ENCODE measurements at regions not wholly inside any gene's neighbourhood (a gene's known extent, or its start where the extent isn't known, plus 50 kb on each side); places are given as distances from the start of the nearest gene placed in this dataset.
"Not testable (repeated sequence)": the region's sequence is repeated elsewhere in the genome, so short reads cannot be mapped to it uniquely, and the experiment has no call there.

DNA sequence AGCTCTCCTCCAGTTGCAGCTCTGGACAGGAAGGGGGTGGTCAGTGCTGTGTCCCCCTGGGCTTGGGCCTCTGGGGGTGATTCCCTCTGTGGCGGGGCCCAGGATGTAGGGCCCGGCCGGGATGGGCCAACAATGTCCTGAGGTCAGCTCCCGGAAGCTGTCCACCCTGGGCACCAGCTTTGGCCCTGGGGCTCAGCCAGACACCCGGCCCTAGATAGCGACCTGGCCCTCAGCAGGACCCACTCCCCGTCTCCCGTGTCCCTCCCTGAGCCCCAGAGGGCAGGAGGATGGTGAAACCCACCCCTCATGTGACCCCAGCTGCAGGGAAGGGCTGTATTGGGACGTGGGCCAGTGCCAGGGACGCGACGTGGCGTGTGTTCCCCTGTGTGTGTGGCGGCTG lies 96.8 kb downstream of the TMEM121 start:
- DNase-seq: not testable (repeated sequence)

- not testable (repeated sequence) for DNase-seq
Measured at GRCh38 chr14:105624346-105624745, 98.0 kb downstream of the TMEM121 start.

DNA sequence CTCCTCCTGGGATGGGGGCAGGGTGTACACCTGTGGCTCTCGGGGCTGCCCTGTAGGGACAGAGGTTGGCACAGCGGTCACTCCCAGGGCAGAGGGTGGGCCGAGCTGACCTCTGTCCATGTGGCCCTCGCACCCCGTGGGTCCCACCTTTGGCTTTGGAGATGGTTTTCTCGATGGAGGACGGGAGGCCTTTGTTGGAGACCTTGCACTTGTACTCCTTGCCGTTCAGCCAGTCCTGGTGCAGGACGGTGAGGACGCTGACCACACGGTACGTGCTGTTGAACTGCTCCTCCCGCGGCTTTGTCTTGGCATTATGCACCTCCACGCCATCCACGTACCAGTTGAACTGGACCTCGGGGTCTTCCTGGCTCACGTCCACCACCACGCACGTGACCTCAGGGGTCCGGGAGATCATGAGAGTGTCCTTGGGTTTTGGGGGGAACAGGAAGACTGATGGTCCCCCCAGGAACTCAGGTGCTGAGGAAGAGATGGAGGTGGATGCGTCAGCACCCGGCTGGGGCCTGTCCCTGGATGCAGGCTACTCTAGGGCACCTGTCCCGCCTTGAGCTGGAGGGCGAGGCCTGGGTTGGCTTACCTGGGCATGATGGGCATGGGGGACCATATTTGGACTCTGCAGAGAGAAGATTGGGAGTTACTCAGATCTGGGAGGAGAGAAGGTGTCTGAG lies 98.5 kb downstream of the TMEM121 start:
- not testable (repeated sequence) for DNase-seq

- DNase-seq: not testable (repeated sequence)
Measured at GRCh38 chr14:105625448-105625847, 99.1 kb downstream of the TMEM121 start.

DNA sequence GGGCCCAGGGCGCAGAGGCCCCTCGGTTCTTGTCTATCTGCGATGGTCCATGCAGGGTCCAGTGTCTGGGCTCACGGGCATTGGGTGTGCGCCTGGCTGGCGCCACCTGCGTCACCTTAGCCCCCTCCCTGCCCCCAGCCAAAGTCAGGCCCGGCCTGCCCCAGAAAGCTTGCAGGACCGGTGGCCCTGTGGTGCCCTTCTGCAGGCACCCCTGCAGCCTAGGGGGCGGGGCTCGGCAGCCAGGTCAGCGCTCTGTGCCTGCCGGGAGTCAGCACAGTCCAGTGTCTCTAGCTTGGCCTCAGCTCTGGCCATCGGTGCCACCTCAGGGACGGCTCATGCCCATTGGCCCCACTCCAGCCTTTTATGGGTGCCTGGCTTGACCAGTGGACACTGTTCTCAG lies 99.7 kb downstream of the TMEM121 start:
- not testable (repeated sequence) for DNase-seq

GRCh38 chr14:105626651-105627050 lies 100.3 kb downstream of the TMEM121 start:
- DNase-seq: not testable (repeated sequence)

DNA sequence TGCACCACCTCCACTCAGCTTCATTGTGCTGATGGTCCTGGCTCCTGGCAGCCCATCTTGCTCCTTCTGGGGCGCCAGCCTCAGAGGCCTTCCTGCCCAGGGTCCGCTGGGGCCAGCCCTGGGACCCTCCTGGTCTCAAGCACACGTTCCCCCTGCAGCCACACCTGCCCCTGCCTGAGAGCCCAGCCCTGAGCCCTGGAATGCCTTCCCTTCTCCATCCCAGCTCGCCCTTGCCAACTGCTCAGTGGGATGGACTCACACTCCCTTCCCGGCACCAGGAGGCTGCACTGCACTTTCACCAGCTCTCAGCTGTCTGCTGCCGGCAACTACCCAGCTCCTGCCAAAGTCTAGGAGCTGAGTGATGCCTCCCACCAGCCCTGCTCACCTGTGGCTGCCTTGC lies 100.9 kb downstream of the TMEM121 start:
- DNase-seq: not testable (repeated sequence)

GRCh38 chr14:105627701-105628100 lies 101.3 kb downstream of the TMEM121 start:
- DNase-seq: no peak

DNA sequence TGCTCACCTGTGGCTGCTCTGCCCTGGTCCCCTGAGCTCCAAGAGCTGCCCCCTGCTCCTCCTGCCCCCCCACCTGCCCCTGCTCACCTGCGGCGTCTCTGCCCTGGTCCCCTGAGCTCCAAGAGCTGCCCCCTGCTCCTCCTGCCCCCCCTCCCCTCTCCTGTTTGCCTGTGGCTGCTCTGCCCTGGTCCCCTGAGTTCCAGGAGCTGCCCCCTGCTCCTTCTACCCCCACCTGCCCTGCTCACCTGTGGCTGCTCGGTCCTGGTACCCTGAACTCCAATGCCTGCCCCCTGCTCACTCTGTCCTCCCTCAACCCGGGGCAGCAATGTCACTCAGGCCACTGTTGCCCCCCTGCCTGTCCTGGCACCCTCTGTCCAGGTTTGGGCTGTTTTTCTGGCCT lies 101.7 kb downstream of the TMEM121 start:
- not testable (repeated sequence) for DNase-seq

- DNase-seq: not testable (repeated sequence)
Measured at GRCh38 chr14:105628531-105629067, 102.2 kb downstream of the TMEM121 start.

GRCh38 chr14:105629091-105629885 lies 102.9 kb downstream of the TMEM121 start:
- not testable (repeated sequence) for DNase-seq

DNA sequence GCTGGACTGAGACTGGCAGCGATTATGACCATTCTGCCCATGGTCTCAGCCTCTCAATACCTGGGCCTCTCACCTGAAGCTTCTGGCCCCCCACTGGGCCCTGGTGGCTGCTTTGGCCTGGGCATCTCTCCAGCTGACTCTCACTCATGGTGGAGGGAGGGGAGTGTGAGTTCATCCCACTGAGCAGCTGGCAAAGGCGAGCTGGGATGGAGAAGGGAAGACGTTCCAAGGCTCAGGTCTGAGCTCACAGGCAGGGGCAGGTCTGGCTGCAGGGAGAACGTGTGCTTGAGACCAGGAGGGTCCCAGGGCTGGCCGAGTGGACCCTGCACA lies 103.5 kb downstream of the TMEM121 start:
- DNase-seq: no peak

- not testable (repeated sequence) for DNase-seq
Measured at GRCh38 chr14:105630293-105630934, 104.0 kb downstream of the TMEM121 start.

DNA sequence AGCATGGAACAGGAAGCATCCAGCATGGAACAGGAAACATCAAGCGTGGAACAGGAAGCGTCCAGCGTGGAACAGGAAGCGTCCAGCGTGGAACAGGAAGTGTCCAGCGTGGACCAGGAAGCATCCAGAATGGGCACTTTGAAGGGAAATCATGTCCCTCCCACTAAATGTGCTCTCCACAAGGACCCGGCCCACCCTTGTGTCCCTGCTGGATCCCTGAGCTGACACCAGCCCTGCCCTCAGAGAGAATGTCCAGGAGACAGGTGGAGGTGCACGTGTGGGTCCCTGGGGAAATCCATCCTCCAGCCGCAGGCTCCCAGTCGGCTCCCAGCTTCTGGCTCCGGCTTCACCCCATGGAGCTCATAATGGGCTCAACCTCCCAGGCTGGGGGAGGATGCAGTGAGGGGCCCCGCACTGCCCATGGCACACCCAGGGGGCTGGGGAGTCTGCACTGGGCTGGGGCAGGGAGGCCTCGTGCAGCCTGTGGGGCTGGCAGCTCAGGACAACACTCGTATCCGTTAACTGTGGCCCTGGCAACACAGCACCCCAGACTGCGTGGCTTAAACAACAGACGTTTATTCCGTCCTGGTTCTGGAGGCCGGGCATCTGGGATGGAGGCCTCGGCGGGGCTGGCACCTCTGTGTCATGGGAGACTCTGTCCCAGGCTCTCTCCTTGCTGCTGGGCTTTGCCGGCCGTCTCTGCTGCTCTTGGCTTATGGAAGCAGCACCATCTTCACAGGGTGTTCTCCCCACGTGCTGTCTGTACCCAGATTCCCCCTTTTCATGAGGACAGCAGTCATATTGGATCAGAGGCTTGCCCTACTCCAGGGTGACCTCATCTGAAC lies 104.8 kb downstream of the TMEM121 start:
- not testable (repeated sequence) for DNase-seq

GRCh38 chr14:105632010-105632409 lies 105.6 kb downstream of the TMEM121 start:
- DNase-seq: no peak

GRCh38 chr14:105633596-105633995 lies 107.2 kb downstream of the TMEM121 start:
- not testable (repeated sequence) for DNase-seq

- DNase-seq: no peak
Measured at GRCh38 chr14:105635560-105635959, 109.2 kb downstream of the TMEM121 start.

DNA sequence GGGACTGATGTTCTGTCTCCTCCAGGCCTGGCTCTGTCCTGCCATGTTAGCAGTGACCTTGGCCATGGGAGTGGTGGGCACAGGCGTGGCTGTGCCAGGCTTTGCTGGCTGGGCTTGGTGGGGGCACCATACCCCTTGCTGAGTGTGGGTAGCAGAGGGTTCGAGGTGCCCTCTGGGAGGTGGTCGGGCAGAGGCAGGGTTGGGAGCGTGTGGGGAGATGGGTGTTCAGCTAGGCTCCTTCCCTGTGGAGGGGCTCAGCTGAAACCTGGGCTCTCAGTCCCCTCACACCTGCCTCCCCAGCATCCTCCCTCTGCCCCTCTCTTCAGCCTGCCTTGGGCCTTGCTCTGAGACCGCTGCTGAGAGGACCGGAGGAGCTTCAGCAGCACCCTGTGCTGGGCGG lies 109.6 kb downstream of the TMEM121 start:
- DNase-seq: not testable (repeated sequence)

GRCh38 chr14:105636935-105637334 lies 110.6 kb downstream of the TMEM121 start:
- DNase-seq: no peak

DNA sequence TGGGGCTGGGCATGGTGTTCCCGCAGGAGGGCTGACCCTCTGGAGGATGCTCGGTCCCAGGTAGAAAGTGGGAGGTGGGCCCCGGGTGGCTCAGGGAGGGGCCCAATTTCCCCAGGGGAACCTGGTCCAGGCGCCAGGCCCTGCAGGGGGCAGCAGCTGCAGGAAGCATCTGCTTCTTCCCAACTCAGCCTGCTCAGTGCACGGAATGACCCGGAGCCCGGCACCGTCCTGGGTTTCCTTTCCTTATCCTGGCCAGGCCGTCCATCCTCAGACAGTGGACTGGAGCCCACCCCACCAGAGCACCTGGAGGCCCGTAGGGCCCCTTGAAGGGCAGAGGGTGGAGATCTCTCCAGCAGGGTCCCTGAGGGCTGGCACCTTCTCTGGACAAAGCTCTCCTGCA lies 111.0 kb downstream of the TMEM121 start:
- not testable (repeated sequence) for DNase-seq

GRCh38 chr14:105639969-105640931 lies 113.9 kb downstream of the TMEM121 start:
- not testable (repeated sequence) for DNase-seq
